Liver (tissue), 8 donors: ENCODE measurements at regions not wholly inside any gene's neighbourhood (a gene's known extent, or its start where the extent isn't known, plus 50 kb on each side); places are given as distances from the start of the nearest gene placed in this dataset.

Experiments used
- DNase-seq: peaks from one replicate; pipeline ENCODE4 v3.0.0-alpha.2; 2017; ENCODE audit warnings: low spot score
- H3K27ac ChIP-seq, 2 donors: one replicate each; pipeline ENCODE4 v1.7.0; 2013; ENCODE audit warnings: inconsistent platforms in 2 of 2, low read length in 2 of 2, control low read depth in 1 of 2, low read depth in 1 of 2, mild to moderate bottlenecking in 1 of 2
- H3K27me3 ChIP-seq, 4 donors: one replicate each; pipeline versions ENCODE4 v1.6.1 to v1.7.0; 2013; ENCODE audit warnings: low read length in 3 of 4, inconsistent platforms in 1 of 4, mild to moderate bottlenecking in 1 of 4, moderate library complexity in 1 of 4; ENCODE audit not compliant: control insufficient read depth in 4 of 4, insufficient read depth in 4 of 4
- H3K36me3 ChIP-seq, 4 donors: one replicate each; pipeline versions ENCODE4 v1.6.1 to v1.7.0; 2013; ENCODE audit warnings: low read length in 3 of 4, mild to moderate bottlenecking in 3 of 4, low read depth in 1 of 4, moderate library complexity in 1 of 4; ENCODE audit not compliant: control insufficient read depth in 4 of 4, insufficient read depth in 3 of 4
- H3K4me1 ChIP-seq, 4 donors: one replicate each; pipeline versions ENCODE4 v1.6.1 to v1.7.0; 2013; ENCODE audit warnings: low read length in 3 of 4, mild to moderate bottlenecking in 3 of 4, moderate library complexity in 1 of 4; ENCODE audit not compliant: control insufficient read depth in 4 of 4, insufficient read depth in 4 of 4
- H3K4me3 ChIP-seq, 3 donors: one replicate each; pipeline versions ENCODE4 v1.6.1 to v1.7.0; 2013; ENCODE audit warnings: low read length in 3 of 3, control low read depth in 1 of 3, low read depth in 1 of 3, mild to moderate bottlenecking in 1 of 3
- H3K9ac ChIP-seq, 2 donors: one replicate each; pipeline ENCODE4 v1.7.0; 2013; ENCODE audit warnings: low read length in 2 of 2, mild to moderate bottlenecking in 2 of 2, moderate library complexity in 2 of 2, control low read depth in 1 of 2, low read depth in 1 of 2
- H3K9me3 ChIP-seq, 4 donors: one replicate each; pipeline versions ENCODE4 v1.6.1 to v1.7.0; 2013; ENCODE audit warnings: low read length in 3 of 4; ENCODE audit not compliant: control insufficient read depth in 4 of 4
- ATF3 ChIP-seq: IDR thresholded peaks from 2 replicates; pipeline ENCODE4 v1.6.1; 2016; ENCODE audit warnings: antibody characterized with exemption
- EGR1 ChIP-seq, 2 donors: IDR thresholded peaks; 2 replicates each; pipeline ENCODE4 v1.6.1; 2016 to 2018; ENCODE audit warnings: antibody characterized with exemption in 2 of 2, low read depth in 2 of 2
- FOXA1 ChIP-seq: IDR thresholded peaks from 2 replicates; pipeline ENCODE4 v1.6.1; 2016; ENCODE audit warnings: antibody characterized with exemption
- FOXA2 ChIP-seq: IDR thresholded peaks from 2 replicates; pipeline ENCODE4 v1.6.1; 2016; ENCODE audit warnings: antibody characterized with exemption
- GABPA ChIP-seq, 2 donors: IDR thresholded peaks in 1 of 2; conservative IDR thresholded peaks in 1 of 2; 2 replicates each; pipeline ENCODE4 v1.6.1; 2016; ENCODE audit warnings: antibody characterized with exemption in 2 of 2, mild to moderate bottlenecking in 1 of 2, moderate library complexity in 1 of 2
- HNF4A ChIP-seq, 2 donors: conservative IDR thresholded peaks; 2 replicates each; pipeline ENCODE4 v1.6.1; 2016; ENCODE audit warnings: antibody characterized with exemption in 2 of 2, mild to moderate bottlenecking in 2 of 2
- HNF4G ChIP-seq: IDR thresholded peaks from 2 replicates; pipeline ENCODE4 v1.6.1; 2016; ENCODE audit warnings: antibody characterized with exemption
- JUND ChIP-seq, 2 donors: IDR thresholded peaks; 2 replicates each; pipeline ENCODE4 v1.6.1; 2016; ENCODE audit warnings: antibody characterized with exemption in 2 of 2
- MAX ChIP-seq: IDR thresholded peaks from 2 replicates; pipeline ENCODE4 v1.6.1; 2016; ENCODE audit warnings: antibody characterized with exemption
- NR2F2 ChIP-seq: IDR thresholded peaks from 2 replicates; pipeline ENCODE4 v1.6.1; 2016; ENCODE audit warnings: antibody characterized with exemption
- RAD21 ChIP-seq, 2 donors: IDR thresholded peaks; 2 replicates each; pipeline ENCODE4 v1.6.1; 2016; ENCODE audit warnings: antibody characterized with exemption in 2 of 2, mild to moderate bottlenecking in 2 of 2
- RXRA ChIP-seq, 2 donors: IDR thresholded peaks; 2 replicates each; pipeline ENCODE4 v1.6.1; 2017 to 2018; ENCODE audit warnings: antibody characterized with exemption in 2 of 2, mild to moderate bottlenecking in 1 of 2
- SP1 ChIP-seq: IDR thresholded peaks from 2 replicates; pipeline ENCODE4 v1.6.1; 2018; ENCODE audit warnings: antibody characterized with exemption, mild to moderate bottlenecking
- TAF1 ChIP-seq: conservative IDR thresholded peaks from 2 replicates; pipeline ENCODE4 v1.6.1; 2016; ENCODE audit warnings: antibody characterized with exemption, mild to moderate bottlenecking
- YY1 ChIP-seq: IDR thresholded peaks from 2 replicates; pipeline ENCODE4 v1.6.1; 2016; ENCODE audit warnings: antibody characterized with exemption, mild to moderate bottlenecking
- ZBTB33 ChIP-seq: IDR thresholded peaks from 2 replicates; pipeline ENCODE4 v1.6.1; 2016; ENCODE audit warnings: antibody characterized with exemption
- WGBS: extraction: QIAGEN DNeasy Blood & Tissue Kit; methylation state at CpG from one replicate; pipeline ENCODE4 v1.1.7; 2013; 5-methylcytosine and 5-hydroxymethylcytosine counted together
- TF ChIP-seq, protein P1 (sequence below): fragments of 150-350 bp; IDR thresholded peaks from 2 replicates; pipeline ENCODE4 v1.5.1; 2017; ENCODE audit warnings: improper control_type of control experiment, low read depth, low read length; ENCODE audit not compliant: missing input control
- donor health status: healthy.
- donor health status: healthy.
- donor health status: healthy.
- donor health status: healthy.
- donor health status: healthy.

DNA sequence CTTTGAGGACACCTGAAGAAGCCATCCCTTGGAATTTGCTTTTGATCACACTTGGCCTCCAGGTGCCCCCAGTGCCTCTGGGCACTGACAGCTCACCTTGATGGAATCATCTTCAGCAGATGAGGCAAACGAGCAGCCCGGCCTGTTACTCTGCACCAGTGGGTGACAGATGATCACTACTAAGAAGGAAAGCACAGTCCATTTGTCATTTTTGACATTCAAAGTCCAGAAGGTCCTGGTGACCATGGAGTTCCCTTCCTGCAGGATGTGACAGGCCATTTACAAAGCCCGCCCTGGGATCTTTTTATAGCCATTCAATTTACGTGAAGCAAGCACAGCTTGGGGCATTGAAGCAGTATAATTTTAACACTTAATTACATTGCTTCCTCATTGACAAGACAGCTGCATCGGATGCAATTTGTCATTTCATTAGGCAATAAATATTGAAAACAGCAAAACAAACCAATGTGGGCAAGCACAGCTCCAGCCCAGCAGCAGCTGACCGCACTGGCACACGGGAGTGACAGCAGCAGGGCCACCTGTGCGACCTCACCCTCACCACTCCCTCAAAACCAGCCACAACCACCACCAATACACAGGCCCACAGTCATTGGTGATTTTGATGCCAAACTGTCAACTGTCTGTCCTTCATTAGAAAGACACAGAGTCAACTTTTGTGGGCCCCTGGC lies 76.0 kb upstream of the SLC66A3 start:
- H3K27ac ChIP-seq, result no peak overlapping the region
- no peak for DNase-seq

GRCh38 chr2:11080253-11081115 lies 74.8 kb upstream of the SLC66A3 start:
- H3K9ac ChIP-seq, result no peak overlapping the region
- WGBS, result 89% methylated on average over 20 of the region's 20 CpGs
- no peak for DNase-seq
- no peaks in the 10 kb centered on the region for H3K36me3 ChIP-seq
- H3K4me1 ChIP-seq, result no peaks in the 10 kb centered on the region
- no peak overlapping the region for H3K27ac ChIP-seq
- H3K27me3 ChIP-seq, result no peaks in the 10 kb centered on the region
- no peak overlapping the region for H3K4me3 ChIP-seq
- H3K9me3 ChIP-seq, result no peaks in the 10 kb centered on the region
- TF ChIP-seq, protein P1, sequence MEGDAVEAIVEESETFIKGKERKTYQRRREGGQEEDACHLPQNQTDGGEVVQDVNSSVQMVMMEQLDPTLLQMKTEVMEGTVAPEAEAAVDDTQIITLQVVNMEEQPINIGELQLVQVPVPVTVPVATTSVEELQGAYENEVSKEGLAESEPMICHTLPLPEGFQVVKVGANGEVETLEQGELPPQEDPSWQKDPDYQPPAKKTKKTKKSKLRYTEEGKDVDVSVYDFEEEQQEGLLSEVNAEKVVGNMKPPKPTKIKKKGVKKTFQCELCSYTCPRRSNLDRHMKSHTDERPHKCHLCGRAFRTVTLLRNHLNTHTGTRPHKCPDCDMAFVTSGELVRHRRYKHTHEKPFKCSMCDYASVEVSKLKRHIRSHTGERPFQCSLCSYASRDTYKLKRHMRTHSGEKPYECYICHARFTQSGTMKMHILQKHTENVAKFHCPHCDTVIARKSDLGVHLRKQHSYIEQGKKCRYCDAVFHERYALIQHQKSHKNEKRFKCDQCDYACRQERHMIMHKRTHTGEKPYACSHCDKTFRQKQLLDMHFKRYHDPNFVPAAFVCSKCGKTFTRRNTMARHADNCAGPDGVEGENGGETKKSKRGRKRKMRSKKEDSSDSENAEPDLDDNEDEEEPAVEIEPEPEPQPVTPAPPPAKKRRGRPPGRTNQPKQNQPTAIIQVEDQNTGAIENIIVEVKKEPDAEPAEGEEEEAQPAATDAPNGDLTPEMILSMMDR, result no peak
- TF ChIP-seq HNF4G, result no peak
- no peak for TF ChIP-seq EGR1 (IDR thresholded peaks at IDR 0.05; ENCODE audit: low read depth in 2 of 2)
- TF ChIP-seq RAD21 (IDR thresholded peaks at IDR 0.05), result no peak
- TF ChIP-seq RXRA (IDR thresholded peaks at IDR 0.05), result no peak
- no peak for TF ChIP-seq ATF3
- no peak for TF ChIP-seq FOXA2
- no peak for TF ChIP-seq TAF1
- no peak for TF ChIP-seq SP1
- TF ChIP-seq JUND (IDR thresholded peaks at IDR 0.05), result no peak
- no peak for TF ChIP-seq HNF4A (conservative IDR thresholded peaks at IDR 0.05)
- TF ChIP-seq YY1, result no peak
- TF ChIP-seq GABPA (IDR thresholded peaks at IDR 0.05 in 1 of 2, conservative IDR thresholded peaks at IDR 0.05 in 1 of 2), result no peak
- TF ChIP-seq NR2F2, result no peak
- no peak for TF ChIP-seq FOXA1
- no peak for TF ChIP-seq ZBTB33

More for the DNA sequence above, 76.0 kb upstream of the SLC66A3 start:
- Histone ChIP-seq H3K9me3 (no peaks in the 10 kb centered on the region), H3K27me3 (no peaks in the 10 kb centered on the region), H3K36me3 (no peaks in the 10 kb centered on the region), H3K9ac (no peak overlapping the region), H3K4me3 (no peak overlapping the region), H3K4me1 (no peaks in the 10 kb centered on the region)
- 72% methylated on average over 8 of the region's 8 CpGs for WGBS
- TF ChIP-seq EGR1 (IDR thresholded peaks at IDR 0.05; ENCODE audit: low read depth in 2 of 2) (no peak), FOXA2 (no peak), RAD21 (IDR thresholded peaks at IDR 0.05) (no peak), HNF4A (conservative IDR thresholded peaks at IDR 0.05) (no peak), TAF1 (no peak), ATF3 (no peak), ZBTB33 (no peak), FOXA1 (no peak), MAX (no peak), SP1 (no peak), HNF4G (no peak), RXRA (IDR thresholded peaks at IDR 0.05) (no peak), GABPA (IDR thresholded peaks at IDR 0.05 in 1 of 2, conservative IDR thresholded peaks at IDR 0.05 in 1 of 2) (no peak), JUND (IDR thresholded peaks at IDR 0.05) (no peak)
